Left lung (tissue), 4 donors: ENCODE measurements at regions not wholly inside any gene's neighbourhood (a gene's known extent, or its start where the extent isn't known, plus 50 kb on each side); places are given as distances from the start of the nearest gene placed in this dataset.
"Not testable (repeated sequence)": the region's sequence is repeated elsewhere in the genome, so short reads cannot be mapped to it uniquely, and the experiment has no call there.

ENCODE experiments used
- ATAC-seq: fragments of 200-7000 bp; cut with Tn5 transposase; one replicate; pipeline ENCODE4 v1.9.1; 2020; ENCODE audit warnings: moderate library complexity
- DNase-seq, 4 donors: peaks; one replicate each; pipeline ENCODE4 v3.0.0-alpha.2; 2013 to 2020
- H3K27ac ChIP-seq, 2 donors: fragments of 200-600 bp; sonication (generic) in 1 of 2; one replicate each; pipeline versions ENCODE4 v1.5.0 to v1.8.0; 2020 to 2021
- H3K27me3 ChIP-seq, 2 donors: fragments of 200-600 bp; sonication (generic) in 1 of 2; one replicate each; pipeline versions ENCODE4 v1.5.0 to v1.8.0; 2020 to 2021
- H3K36me3 ChIP-seq, 2 donors: fragments of 200-600 bp; sonication (generic) in 1 of 2; one replicate each; pipeline versions ENCODE4 v1.5.0 to v1.8.0; 2020 to 2021
- H3K4me1 ChIP-seq, 2 donors: fragments of 200-600 bp; one replicate each; pipeline ENCODE4 v1.8.0; 2021
- H3K4me3 ChIP-seq, 2 donors: fragments of 200-600 bp; sonication (generic) in 1 of 2; one replicate each; pipeline versions ENCODE4 v1.5.0 to v1.8.0; 2020 to 2021; ENCODE audit warnings: mild to moderate bottlenecking in 1 of 2
- H3K9me3 ChIP-seq, 2 donors: fragments of 200-600 bp; sonication (generic) in 1 of 2; one replicate each; pipeline versions ENCODE4 v1.5.0 to v1.8.0; 2020 to 2021
- intact Hi-C, 2 donors: fragments of 100-400 bp; cut with DNase I; formaldehyde crosslinking; loops; one replicate each; pipeline versions ENCODE4 v1.11.2 to v1.14.2; 2022
- TF ChIP-seq, protein P1 (sequence below), 2 donors: fragments of 200-600 bp; sonication (generic) in 1 of 2; IDR thresholded peaks; one replicate each; pipeline versions ENCODE4 v1.5.0 to v1.8.0; 2021; ENCODE audit warnings: antibody characterized with exemption in 2 of 2
- donor health status: DM: no; HTN: yes; CAD: no.
- donor health status: DM: no; HTN: no; CAD: no.

GRCh38 chr18:41058351-41059125 is 896.5 kb upstream of the PIK3C3 start:
- H3K4me1 ChIP-seq, result no peaks in the 10 kb centered on the region
- H3K27ac ChIP-seq, result no peak overlapping the region
- TF ChIP-seq, protein P1, sequence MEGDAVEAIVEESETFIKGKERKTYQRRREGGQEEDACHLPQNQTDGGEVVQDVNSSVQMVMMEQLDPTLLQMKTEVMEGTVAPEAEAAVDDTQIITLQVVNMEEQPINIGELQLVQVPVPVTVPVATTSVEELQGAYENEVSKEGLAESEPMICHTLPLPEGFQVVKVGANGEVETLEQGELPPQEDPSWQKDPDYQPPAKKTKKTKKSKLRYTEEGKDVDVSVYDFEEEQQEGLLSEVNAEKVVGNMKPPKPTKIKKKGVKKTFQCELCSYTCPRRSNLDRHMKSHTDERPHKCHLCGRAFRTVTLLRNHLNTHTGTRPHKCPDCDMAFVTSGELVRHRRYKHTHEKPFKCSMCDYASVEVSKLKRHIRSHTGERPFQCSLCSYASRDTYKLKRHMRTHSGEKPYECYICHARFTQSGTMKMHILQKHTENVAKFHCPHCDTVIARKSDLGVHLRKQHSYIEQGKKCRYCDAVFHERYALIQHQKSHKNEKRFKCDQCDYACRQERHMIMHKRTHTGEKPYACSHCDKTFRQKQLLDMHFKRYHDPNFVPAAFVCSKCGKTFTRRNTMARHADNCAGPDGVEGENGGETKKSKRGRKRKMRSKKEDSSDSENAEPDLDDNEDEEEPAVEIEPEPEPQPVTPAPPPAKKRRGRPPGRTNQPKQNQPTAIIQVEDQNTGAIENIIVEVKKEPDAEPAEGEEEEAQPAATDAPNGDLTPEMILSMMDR (IDR thresholded peaks at IDR 0.05), result no peak
- DNase-seq, result no peak
- intact Hi-C loops, result no loop called here
- no peaks in the 10 kb centered on the region for H3K36me3 ChIP-seq
- peaks cover 0 to 1% of the 10 kb centered on the region in 2 donors for H3K9me3 ChIP-seq
- H3K4me3 ChIP-seq, result no peak overlapping the region
- no peak for ATAC-seq
- no peaks in the 10 kb centered on the region for H3K27me3 ChIP-seq

DNA sequence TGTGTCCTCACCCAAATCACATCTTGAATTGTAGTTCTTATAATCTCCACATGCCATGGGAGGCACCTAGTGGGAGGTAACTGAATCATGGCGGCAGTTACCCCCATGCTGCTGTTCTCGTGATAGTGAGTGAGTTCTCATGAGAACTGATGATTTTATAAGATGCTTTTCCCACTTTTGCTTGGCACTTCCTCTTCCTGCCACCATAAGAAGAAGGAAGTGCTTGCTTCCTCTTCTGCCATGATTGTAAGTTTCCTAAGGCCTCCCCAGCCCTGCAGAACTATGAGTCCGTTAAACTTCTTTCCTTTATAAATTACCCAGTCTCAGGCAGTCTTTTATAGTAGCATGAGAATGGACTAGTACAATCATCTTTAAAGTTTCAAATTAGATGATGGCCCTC is 902.4 kb upstream of the PIK3C3 start:
- H3K4me1 ChIP-seq, result no peaks in the 10 kb centered on the region
- intact Hi-C loops, result no loop called here
- no peaks in the 10 kb centered on the region for H3K27me3 ChIP-seq
- H3K36me3 ChIP-seq, result no peaks in the 10 kb centered on the region
- peaks cover 0 to 7% of the 10 kb centered on the region in 2 donors for H3K9me3 ChIP-seq
- ATAC-seq, result no peak
- H3K4me3 ChIP-seq, result no peak overlapping the region
- TF ChIP-seq, protein P1 (IDR thresholded peaks at IDR 0.05), result no peak
- no peak overlapping the region for H3K27ac ChIP-seq
- DNase-seq, result no peak

GRCh38 chr18:41046250-41046649 is 908.8 kb upstream of the PIK3C3 start:
- H3K4me1 ChIP-seq, H3K27ac ChIP-seq, ATAC-seq, H3K4me3 ChIP-seq, H3K9me3 ChIP-seq, intact Hi-C loops, H3K36me3 ChIP-seq, H3K27me3 ChIP-seq: not testable (repeated sequence)
- DNase-seq, result peak in 1 of 4 donors; percentile 26

GRCh38 chr18:41043876-41044275 is 911.2 kb upstream of the PIK3C3 start:
- H3K4me3 ChIP-seq, result no peak overlapping the region
- ATAC-seq, result no peak
- no peaks in the 10 kb centered on the region for H3K4me1 ChIP-seq

DNA sequence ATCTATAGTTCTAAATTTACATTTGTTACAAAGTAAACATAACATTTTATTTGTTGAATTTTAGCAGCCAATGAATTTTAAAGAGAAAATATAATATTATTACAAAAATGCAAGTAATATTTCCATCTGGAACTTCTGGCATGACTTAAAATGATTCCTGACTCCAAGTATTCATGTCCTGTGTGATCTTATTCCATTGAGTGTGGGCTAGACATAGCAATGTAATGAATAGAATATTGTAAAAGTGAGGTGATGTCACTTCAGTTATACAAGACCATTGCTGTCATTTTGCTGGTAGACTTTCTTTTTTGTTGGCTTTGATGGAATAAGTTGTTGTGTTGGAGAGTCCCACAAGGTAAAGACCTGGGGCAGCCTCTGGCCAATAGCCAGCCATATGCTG is 912.2 kb upstream of the PIK3C3 start:
- intact Hi-C loops, result no loop called here
- Histone ChIP-seq H3K4me1 (no peaks in the 10 kb centered on the region), H3K9me3 (peaks cover 0 to 3% of the 10 kb centered on the region in 2 donors), H3K27me3 (no peaks in the 10 kb centered on the region), H3K4me3 (no peak overlapping the region), H3K36me3 (no peaks in the 10 kb centered on the region), H3K27ac (no peak overlapping the region)
- DNase-seq (no peak), ATAC-seq (no peak)
- TF ChIP-seq, protein P1 (IDR thresholded peaks at IDR 0.05), result no peak

More at GRCh38 chr18:41043876-41044275, 911.2 kb upstream of the PIK3C3 start:
- Histone ChIP-seq H3K36me3 (no peaks in the 10 kb centered on the region), H3K27ac (no peak overlapping the region), H3K27me3 (no peaks in the 10 kb centered on the region), H3K9me3 (peaks cover 0 to 3% of the 10 kb centered on the region in 2 donors)
- TF ChIP-seq, protein P1 (IDR thresholded peaks at IDR 0.05), result no peak
- intact Hi-C loops, result no loop called here
- no peak for DNase-seq

DNA sequence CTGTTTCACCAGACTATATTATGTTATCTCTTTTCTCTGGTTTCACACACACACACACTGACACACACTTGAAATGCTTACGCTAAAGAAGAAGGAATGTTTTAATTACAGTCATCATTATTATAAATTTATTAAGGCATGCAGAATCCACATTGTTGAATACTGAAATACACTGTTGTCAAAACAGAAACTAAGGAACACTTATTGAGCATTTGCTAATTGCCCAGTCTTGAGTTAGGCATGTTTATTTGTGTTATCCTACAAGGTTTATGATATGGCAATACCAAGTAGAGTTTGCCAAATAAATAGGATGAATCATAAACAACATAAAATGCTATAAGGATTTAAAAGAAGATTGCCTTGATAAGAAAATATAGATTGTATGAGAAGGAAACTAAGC is 917.0 kb upstream of the PIK3C3 start:
- intact Hi-C loops, result no loop called here
- Histone ChIP-seq H3K4me3 (no peak overlapping the region), H3K4me1 (no peaks in the 10 kb centered on the region), H3K36me3 (no peaks in the 10 kb centered on the region), H3K27ac (no peak overlapping the region), H3K27me3 (no peaks in the 10 kb centered on the region), H3K9me3 (peaks cover 0 to 3% of the 10 kb centered on the region in 2 donors)
- DNase-seq, result peak in 1 of 4 donors; percentile 2
- no peak for ATAC-seq
- TF ChIP-seq, protein P1 (IDR thresholded peaks at IDR 0.05), result no peak
